ENCODE measurements at regions not wholly inside any gene's neighbourhood (a gene's known extent, or its start where the extent isn't known, plus 50 kb on each side); places are given as distances from the start of the nearest gene placed in this dataset.

GRCh38 chr4:35918491-35918977 lies 325.8 kb downstream of the ARAP2 start:
- no peak for TF ChIP-seq CTCF (IDR thresholded peaks at IDR 0.05)
- no peak for ATAC-seq
- Histone ChIP-seq H3K27me3 (no peaks in the 10 kb centered on the region), H3K4me3 (no peak overlapping the region), H3K36me3 (no peaks in the 10 kb centered on the region), H3K27ac (no peak overlapping the region), H3K4me1 (no peaks in the 10 kb centered on the region), H3K9me3 (no peaks in the 10 kb centered on the region)
- 66 to 73% methylated on average over 1 of the region's 1 CpG for WGBS, 2 donors
- intact Hi-C loops (cut with DNase I), result no loop called here
- no peak for DNase-seq

- no peak for ATAC-seq
- no peak for TF ChIP-seq CTCF (IDR thresholded peaks at IDR 0.05)
- H3K4me3 ChIP-seq, result no peak overlapping the region
- no peak for DNase-seq
- intact Hi-C loops (cut with DNase I), result no loop called here
- H3K27me3 ChIP-seq, result peaks cover 0 to 3% (median 0%) of the 10 kb centered on the region in 7 donors
- H3K9me3 ChIP-seq, result no peaks in the 10 kb centered on the region
- H3K36me3 ChIP-seq, result no peaks in the 10 kb centered on the region
- H3K4me1 ChIP-seq, result no peaks in the 10 kb centered on the region
- 61 to 73% methylated on average over 3 of the region's 3 CpGs for WGBS, 2 donors
- H3K27ac ChIP-seq, result no peak overlapping the region
Observed at GRCh38 chr4:35925806-35926205, 318.5 kb downstream of the ARAP2 start.

GRCh38 chr4:35926788-35927187 lies 317.5 kb downstream of the ARAP2 start:
- no peak for TF ChIP-seq CTCF (IDR thresholded peaks at IDR 0.05)
- Histone ChIP-seq H3K4me1 (no peaks in the 10 kb centered on the region), H3K27ac (no peak overlapping the region), H3K4me3 (no peak overlapping the region), H3K36me3 (no peaks in the 10 kb centered on the region), H3K27me3 (peaks cover 0 to 3% (median 0%) of the 10 kb centered on the region in 7 donors), H3K9me3 (no peaks in the 10 kb centered on the region)
- intact Hi-C loops (cut with DNase I), result no loop called here
- 81 to 86% methylated on average over 3 of the region's 3 CpGs for WGBS, 2 donors
- DNase-seq, result no peak
- ATAC-seq, result no peak

- no peak overlapping the region for H3K27ac ChIP-seq
- intact Hi-C loops (cut with DNase I), result no loop called here
- no peaks in the 10 kb centered on the region for H3K36me3 ChIP-seq
- TF ChIP-seq CTCF (IDR thresholded peaks at IDR 0.05), result no peak
- 21% methylated on average over 3 of the region's 3 CpGs for WGBS, 2 donors
- H3K9me3 ChIP-seq, result no peaks in the 10 kb centered on the region
- H3K4me3 ChIP-seq, result no peak overlapping the region
- ATAC-seq, result no peak
- no peaks in the 10 kb centered on the region for H3K4me1 ChIP-seq
- no peaks in the 10 kb centered on the region for H3K27me3 ChIP-seq
- DNase-seq, result no peak
Observed at GRCh38 chr4:35933901-35934300, 310.4 kb downstream of the ARAP2 start.
